ENCODE measurements at regions not wholly inside any gene's neighbourhood (a gene's known extent, or its start where the extent isn't known, plus 50 kb on each side); places are given as distances from the start of the nearest gene placed in this dataset.

DNA sequence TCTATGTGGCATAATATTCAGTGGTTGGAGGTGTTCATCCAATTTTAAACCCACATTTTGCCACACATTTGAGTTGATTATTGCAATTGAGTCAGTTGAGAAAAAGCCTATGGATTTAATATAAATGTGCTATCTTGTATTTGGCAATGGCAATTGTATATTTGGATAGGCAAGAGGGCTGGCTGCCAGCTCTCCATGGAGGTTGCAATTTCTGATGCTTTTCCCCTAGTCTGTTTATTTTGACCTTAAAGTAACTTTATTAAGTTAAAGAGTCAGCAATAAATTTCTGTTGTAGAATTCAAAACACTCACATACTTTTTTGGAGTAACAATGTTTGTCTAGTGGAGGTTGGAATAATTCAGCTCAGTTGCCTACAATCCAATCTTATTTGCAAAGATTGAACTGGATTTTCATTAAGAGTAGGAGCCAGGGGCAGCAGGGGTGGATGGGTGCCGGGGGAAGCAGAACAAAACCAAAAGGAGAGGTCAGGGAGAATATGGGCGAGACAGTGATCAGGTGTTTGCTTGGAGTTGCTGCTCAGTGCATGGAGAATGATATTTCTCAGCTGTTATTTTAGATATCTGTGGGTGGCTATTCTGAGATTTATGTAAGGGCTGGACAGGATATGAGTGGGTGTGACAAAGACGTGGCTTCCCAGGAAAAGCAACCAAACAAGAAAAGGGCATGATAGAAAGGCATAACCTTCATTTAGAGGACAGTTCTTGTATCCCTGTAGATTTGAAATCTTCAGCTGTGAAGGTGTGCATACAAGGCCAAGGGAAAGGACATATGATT is 163.0 kb downstream of the HDGFL1 start:
- no peak for TF ChIP-seq CTCF (conservative IDR thresholded peaks at IDR 0.05; ENCODE audit: low read depth, low read length)
- no peak for DNase-seq (ENCODE audit: low read depth)
- H3K4me3 ChIP-seq (ENCODE audit: low read length) = no peak overlapping the region

DNA sequence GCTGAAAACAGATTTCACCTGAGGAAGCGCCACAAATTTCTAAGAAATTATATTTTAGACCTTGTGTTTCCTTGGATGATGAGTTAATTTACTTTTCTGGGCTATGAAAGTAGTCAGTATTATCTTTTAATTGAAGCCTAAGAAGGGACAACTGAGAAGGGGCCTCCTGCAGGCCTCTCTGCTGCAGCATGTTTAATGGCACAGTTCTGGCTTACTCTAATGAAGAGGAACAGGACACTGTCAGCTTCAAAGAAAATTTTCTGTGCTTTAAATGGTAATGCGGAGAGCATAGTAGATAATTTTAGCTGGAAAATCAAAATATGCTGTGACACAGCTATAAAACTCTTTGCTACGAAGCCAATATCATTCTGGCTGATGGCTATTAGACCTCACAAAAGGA is 167.4 kb downstream of the HDGFL1 start:
- no peak for TF ChIP-seq CTCF (conservative IDR thresholded peaks at IDR 0.05; ENCODE audit: low read depth, low read length)
- no peak overlapping the region for H3K4me3 ChIP-seq (ENCODE audit: low read length)
- DNase-seq (ENCODE audit: low read depth) = no peak

DNA sequence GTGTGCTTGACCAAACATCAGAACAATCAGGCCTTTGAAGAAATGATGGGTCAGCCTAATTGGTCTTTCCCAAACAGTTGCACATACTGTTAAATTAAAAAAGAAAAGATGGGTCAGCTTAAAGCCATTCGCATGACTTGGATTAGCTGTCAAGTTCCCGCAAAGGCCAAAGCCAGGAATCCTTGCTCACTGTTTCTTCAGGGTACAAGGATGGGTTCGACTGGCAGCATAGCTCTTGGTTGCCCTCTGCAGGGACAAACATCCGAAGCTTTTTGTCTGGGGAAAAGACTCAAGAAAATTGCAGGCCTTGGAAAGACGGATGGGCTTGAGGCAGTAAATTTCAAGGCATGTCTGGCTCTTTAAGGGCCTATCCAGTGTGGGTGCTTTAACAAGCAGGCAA is 168.0 kb downstream of the HDGFL1 start:
- TF ChIP-seq CTCF (conservative IDR thresholded peaks at IDR 0.05; ENCODE audit: low read depth, low read length) = peak; percentile 96
- peak; percentile 94 for DNase-seq (ENCODE audit: low read depth)
- H3K4me3 ChIP-seq (ENCODE audit: low read length) = no peak overlapping the region

DNA sequence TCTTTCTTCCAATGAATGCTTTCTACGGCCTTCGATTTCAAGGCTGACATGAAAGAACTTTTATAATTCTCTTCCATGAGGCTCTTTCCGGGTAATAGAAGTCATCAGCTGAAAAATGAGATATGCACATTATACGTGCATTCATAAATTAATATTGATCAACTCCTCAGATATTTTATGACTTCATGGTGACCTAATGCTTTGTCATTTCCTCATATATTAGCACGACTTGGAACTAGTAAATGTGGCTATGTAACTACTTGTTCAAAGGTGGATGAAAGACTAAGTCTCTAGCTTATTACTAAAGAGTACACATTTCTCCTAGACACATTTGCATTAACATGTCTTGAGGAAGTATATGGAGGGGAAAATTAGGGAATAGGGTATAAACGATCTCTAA is 168.8 kb downstream of the HDGFL1 start:
- DNase-seq (ENCODE audit: low read depth) = no peak
- no peak for TF ChIP-seq CTCF (conservative IDR thresholded peaks at IDR 0.05; ENCODE audit: low read depth, low read length)
- H3K4me3 ChIP-seq (ENCODE audit: low read length) = no peak overlapping the region

DNA sequence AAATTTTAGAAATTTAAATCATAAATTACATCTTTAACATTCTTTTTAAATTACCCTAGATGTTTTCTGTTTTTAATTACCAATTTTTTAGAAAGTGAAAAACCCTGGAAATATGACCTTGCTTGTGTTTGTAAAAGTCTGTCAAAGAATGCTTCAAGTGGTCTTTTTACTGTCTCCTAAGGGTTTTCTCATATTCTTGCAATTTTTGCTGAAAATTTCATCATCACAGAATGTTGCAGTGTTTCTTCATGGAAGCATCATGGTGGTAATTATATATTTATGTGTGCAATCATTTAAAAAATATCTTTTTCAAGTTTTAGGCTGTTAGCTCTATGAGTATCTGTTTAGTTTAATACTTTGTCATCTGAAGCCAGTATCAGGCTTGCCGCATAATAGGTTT is 178.2 kb downstream of the HDGFL1 start:
- no peak overlapping the region for H3K4me3 ChIP-seq (ENCODE audit: low read length)
- DNase-seq (ENCODE audit: low read depth) = no peak
- TF ChIP-seq CTCF (conservative IDR thresholded peaks at IDR 0.05; ENCODE audit: low read depth, low read length) = no peak

GRCh38 chr6:22748681-22749080 is 179.3 kb downstream of the HDGFL1 start:
- no peak overlapping the region for H3K4me3 ChIP-seq (ENCODE audit: low read length)
- TF ChIP-seq CTCF (conservative IDR thresholded peaks at IDR 0.05; ENCODE audit: low read depth, low read length) = no peak
- DNase-seq (ENCODE audit: low read depth) = no peak

- TF ChIP-seq CTCF (conservative IDR thresholded peaks at IDR 0.05; ENCODE audit: low read depth, low read length) = no peak
- no peak for DNase-seq (ENCODE audit: low read depth)
- H3K4me3 ChIP-seq (ENCODE audit: low read length) = no peak overlapping the region
These were observed 180.3 kb downstream of the HDGFL1 start for GRCh38 chr6:22749696-22750095.
